Sigmoid colon (tissue), 4 donors: ENCODE measurements at regions not wholly inside any gene's neighbourhood (a gene's known extent, or its start where the extent isn't known, plus 50 kb on each side); places are given as distances from the start of the nearest gene placed in this dataset.

Experiments
- CTCF ChIP-seq, 4 experiments: fragments of 450-650 bp in 3 of 4; fragments of 200-600 bp in 1 of 4; IDR thresholded peaks; one replicate each; pipeline ENCODE4 v1.5.1; 2016 to 2019; ENCODE audit warnings: antibody characterized with exemption in 4 of 4, mild to moderate bottlenecking in 3 of 4, moderate library complexity in 2 of 4
- EP300 ChIP-seq, 4 donors: sonication (generic); formaldehyde crosslinking; IDR thresholded peaks; one replicate each; pipeline ENCODE4 v1.6.1; 2017; ENCODE audit warnings: antibody characterized with exemption in 4 of 4
- POLR2A ChIP-seq, 2 donors: fragments of 450-650 bp; IDR thresholded peaks; one replicate each; pipeline ENCODE4 v1.6.1; 2016; ENCODE audit warnings: antibody characterized with exemption in 2 of 2, mild to moderate bottlenecking in 2 of 2, moderate library complexity in 2 of 2
- POLR2AphosphoS5 ChIP-seq, 4 donors: sonication (generic); formaldehyde crosslinking; IDR thresholded peaks; one replicate each; pipeline ENCODE4 v1.6.1; 2017; ENCODE audit warnings: antibody characterized with exemption in 4 of 4

- TF ChIP-seq CTCF (IDR thresholded peaks at IDR 0.05) = no peak
- no peak for TF ChIP-seq EP300 (IDR thresholded peaks at IDR 0.05)
- TF ChIP-seq POLR2AphosphoS5 (IDR thresholded peaks at IDR 0.05) = no peak
- no peak for TF ChIP-seq POLR2A (IDR thresholded peaks at IDR 0.05)
Measured at GRCh38 chr3:23656821-23657220, 148.9 kb upstream of the UBE2E1 start.
